ENCODE measurements at regions not wholly inside any gene's neighbourhood (a gene's known extent, or its start where the extent isn't known, plus 50 kb on each side); places are given as distances from the start of the nearest gene placed in this dataset.

- Histone ChIP-seq H2BK20ac (ENCODE audit: low read depth, low read length, poor library complexity, severe bottlenecking) (no peak overlapping the region), H2BK15ac (ENCODE audit: low read depth, low read length) (no peak overlapping the region), H4K8ac (replicated peaks; ENCODE audit: insufficient read length, low read depth, low read length) (no peak overlapping the region), H4K5ac (ENCODE audit: insufficient read length, low read depth, low read length) (no peak overlapping the region), H2BK120ac (ENCODE audit: low read depth, low read length, poor library complexity, severe bottlenecking) (no peak overlapping the region), H2BK12ac (ENCODE audit: insufficient read length, low read depth, low read length) (no peak overlapping the region), H4K20me1 (ENCODE audit: control insufficient read depth, insufficient read depth, insufficient read length) (no peaks in the 10 kb centered on the region), H3K9ac (ENCODE audit: extremely low read depth, insufficient read length, low read length) (no peak overlapping the region), H3K23ac (ENCODE audit: insufficient read length, low read depth, low read length) (no peak overlapping the region), H3K4me1 (ENCODE audit: insufficient read depth, low read length) (no peaks in the 10 kb centered on the region), H3K23me2 (ENCODE audit: insufficient read length, low read depth, low read length, poor library complexity, severe bottlenecking) (no peaks in the 10 kb centered on the region), H3K9me3 (ENCODE audit: control insufficient read depth, low read depth, low read length) (no peaks in the 10 kb centered on the region), H4K91ac (ENCODE audit: insufficient read length, low read depth, low read length) (no peak overlapping the region), H3K27ac (ENCODE audit: insufficient read length, low read depth, low read length) (no peak overlapping the region), H3K14ac (ENCODE audit: insufficient read depth, low read length) (no peak overlapping the region), H2AFZ (ENCODE audit: low read length) (no peak overlapping the region), H3K18ac (ENCODE audit: insufficient read length, low read depth, low read length) (no peak overlapping the region), H2AK5ac (ENCODE audit: insufficient read length, low read length) (no peak overlapping the region), H3K79me1 (ENCODE audit: insufficient read depth, low read depth, low read length, poor library complexity, severe bottlenecking) (no peaks in the 10 kb centered on the region), H3K79me2 (ENCODE audit: insufficient read depth, low read length) (no peaks in the 10 kb centered on the region), H3K27me3 (ENCODE audit: insufficient read depth, low read length) (no peaks in the 10 kb centered on the region), H3K4ac (ENCODE audit: low read depth, low read length) (no peak overlapping the region), H3T11ph (ENCODE audit: low read length) (no peak overlapping the region), H2BK5ac (ENCODE audit: insufficient read length, low read length) (no peak overlapping the region), H3K56ac (ENCODE audit: insufficient read length, low read depth, low read length) (no peak overlapping the region), H3K4me2 (ENCODE audit: insufficient read depth, insufficient read length, low read length) (no peak overlapping the region)
- H3K27ac Mint-ChIP-seq: no peak overlapping the region
- no peak for DNase-seq
- H3K9me3 Mint-ChIP-seq: no peaks in the 10 kb centered on the region
- H3K36me3 Mint-ChIP-seq (ENCODE audit: insufficient read depth in 1 of 3, low read depth in 3 of 3): no peaks in the 10 kb centered on the region
- H3K4me3 Mint-ChIP-seq: no peak overlapping the region
- WGBS (ENCODE audit: extremely low coverage, insufficient read length, low lambda C conversion rate): no CpG with 5 or more reads among the region's 2 CpGs
- H3K27me3 Mint-ChIP-seq (ENCODE audit: low read depth): no peaks in the 10 kb centered on the region
- TF ChIP-seq, protein P1, sequence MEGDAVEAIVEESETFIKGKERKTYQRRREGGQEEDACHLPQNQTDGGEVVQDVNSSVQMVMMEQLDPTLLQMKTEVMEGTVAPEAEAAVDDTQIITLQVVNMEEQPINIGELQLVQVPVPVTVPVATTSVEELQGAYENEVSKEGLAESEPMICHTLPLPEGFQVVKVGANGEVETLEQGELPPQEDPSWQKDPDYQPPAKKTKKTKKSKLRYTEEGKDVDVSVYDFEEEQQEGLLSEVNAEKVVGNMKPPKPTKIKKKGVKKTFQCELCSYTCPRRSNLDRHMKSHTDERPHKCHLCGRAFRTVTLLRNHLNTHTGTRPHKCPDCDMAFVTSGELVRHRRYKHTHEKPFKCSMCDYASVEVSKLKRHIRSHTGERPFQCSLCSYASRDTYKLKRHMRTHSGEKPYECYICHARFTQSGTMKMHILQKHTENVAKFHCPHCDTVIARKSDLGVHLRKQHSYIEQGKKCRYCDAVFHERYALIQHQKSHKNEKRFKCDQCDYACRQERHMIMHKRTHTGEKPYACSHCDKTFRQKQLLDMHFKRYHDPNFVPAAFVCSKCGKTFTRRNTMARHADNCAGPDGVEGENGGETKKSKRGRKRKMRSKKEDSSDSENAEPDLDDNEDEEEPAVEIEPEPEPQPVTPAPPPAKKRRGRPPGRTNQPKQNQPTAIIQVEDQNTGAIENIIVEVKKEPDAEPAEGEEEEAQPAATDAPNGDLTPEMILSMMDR (conservative IDR thresholded peaks at IDR 0.05): no peak
- no peaks in the 10 kb centered on the region for H3K4me1 Mint-ChIP-seq
Measured at GRCh38 chr9:115765060-115765459, 388.5 kb upstream of the PAPPA start.
